Suppressor macrophage treated with lipopolysaccharide for 1 hour (primary cell): ENCODE measurements at regions not wholly inside any gene's neighbourhood (a gene's known extent, or its start where the extent isn't known, plus 50 kb on each side); places are given as distances from the start of the nearest gene placed in this dataset.

Source experiments
- DNase-seq, 3 donors: peaks; one replicate each; pipeline ENCODE4 v3.0.0-alpha.2; 2020 to 2022

- DNase-seq = no peak
Measured at GRCh38 chr11:10641912-10642697, 51.5 kb downstream of the IRAG1 start.

GRCh38 chr11:10641177-10641911 lies 52.2 kb downstream of the IRAG1 start:
- DNase-seq = peak; percentile 66 to 71 (median 68)

- peak; percentile 49 to 74 (median 71) for DNase-seq
Measured at GRCh38 chr11:10640308-10640707, 53.2 kb downstream of the IRAG1 start.

GRCh38 chr11:10639350-10639749 lies 54.2 kb downstream of the IRAG1 start:
- peak; percentile 51 to 69 (median 54) for DNase-seq

GRCh38 chr11:10638316-10638925 lies 55.1 kb downstream of the IRAG1 start:
- no peak for DNase-seq

GRCh38 chr11:10637731-10638151 lies 55.8 kb downstream of the IRAG1 start:
- no peak for DNase-seq

GRCh38 chr11:10634407-10634806 lies 59.1 kb downstream of the IRAG1 start:
- DNase-seq = no peak

GRCh38 chr11:10633261-10633660 lies 60.3 kb downstream of the IRAG1 start:
- no peak for DNase-seq

- DNase-seq = no peak
Measured at GRCh38 chr11:10632483-10632882, 61.1 kb downstream of the IRAG1 start.

- no peak for DNase-seq
Measured at GRCh38 chr11:10631761-10632160, 61.8 kb downstream of the IRAG1 start.

GRCh38 chr11:10629411-10630002 lies 61.0 kb upstream of the LYVE1 start:
- no peak for DNase-seq

GRCh38 chr11:10628508-10629236 lies 60.2 kb upstream of the LYVE1 start:
- no peak for DNase-seq

GRCh38 chr11:10627816-10628215 lies 59.4 kb upstream of the LYVE1 start:
- no peak for DNase-seq

- DNase-seq = no peak
Measured at GRCh38 chr11:10627291-10627690, 58.8 kb upstream of the LYVE1 start.

- no peak for DNase-seq
Measured at GRCh38 chr11:10625982-10626311, 57.5 kb upstream of the LYVE1 start.

GRCh38 chr11:10625281-10625981 lies 57.0 kb upstream of the LYVE1 start:
- DNase-seq = no peak

GRCh38 chr11:10623797-10624761 lies 55.6 kb upstream of the LYVE1 start:
- DNase-seq = peak; percentile 36 to 55 (median 43)

GRCh38 chr11:10622957-10623791 lies 54.7 kb upstream of the LYVE1 start:
- peak; percentile 86 to 92 (median 91) for DNase-seq

GRCh38 chr11:10622108-10622507 lies 53.6 kb upstream of the LYVE1 start:
- DNase-seq = no peak

GRCh38 chr11:10619131-10619680 lies 50.7 kb upstream of the LYVE1 start:
- DNase-seq = no peak
